Hepatocyte (in vitro differentiated cells): ENCODE measurements at regions not wholly inside any gene's neighbourhood (a gene's known extent, or its start where the extent isn't known, plus 50 kb on each side); places are given as distances from the start of the nearest gene placed in this dataset.

Source experiments
- DNase-seq: peaks from one replicate; pipeline ENCODE4 v3.0.0-alpha.2; 2016; ENCODE audit warnings: low spot score
- H2AFZ ChIP-seq: fragments of 200-600 bp; sonication (generic); 2 replicates; pipeline ENCODE4 v1.6.0; 2016; ENCODE audit warnings: antibody characterized with exemption, mild to moderate bottlenecking
- H3K27ac ChIP-seq: fragments of 200-600 bp; sonication (generic); 2 replicates; pipeline ENCODE4 v1.5.1; 2016; ENCODE audit warnings: mild to moderate bottlenecking
- H3K27me3 ChIP-seq: fragments of 200-600 bp; sonication (generic); 2 replicates; pipeline ENCODE4 v1.6.1; 2016
- H3K36me3 ChIP-seq: fragments of 200-600 bp; sonication (generic); replicated peaks from 2 replicates; pipeline ENCODE4 v1.5.1; 2016; ENCODE audit warnings: low read depth; ENCODE audit not compliant: insufficient read depth
- H3K4me1 ChIP-seq: fragments of 200-600 bp; sonication (generic); 2 replicates; pipeline ENCODE4 v1.5.1; 2016; ENCODE audit warnings: mild to moderate bottlenecking, moderate library complexity; ENCODE audit not compliant: insufficient read depth
- H3K4me2 ChIP-seq: fragments of 200-600 bp; sonication (generic); 2 replicates; pipeline ENCODE4 v1.6.0; 2016
- H3K4me3 ChIP-seq: fragments of 200-600 bp; sonication (generic); 2 replicates; pipeline ENCODE4 v1.5.1; 2016; ENCODE audit warnings: mild to moderate bottlenecking
- H3K79me2 ChIP-seq: fragments of 200-600 bp; sonication (generic); 2 replicates; pipeline ENCODE4 v1.6.0; 2017; ENCODE audit warnings: mild to moderate bottlenecking
- H3K9me2 ChIP-seq: fragments of 200-600 bp; sonication (generic); replicated peaks from 2 replicates; pipeline ENCODE4 v1.6.0; 2017; ENCODE audit warnings: mild to moderate bottlenecking; ENCODE audit not compliant: insufficient read depth
- H3K9me3 ChIP-seq: fragments of 200-600 bp; sonication (generic); 2 replicates; pipeline ENCODE4 v1.5.1; 2016; ENCODE audit warnings: low read depth, mild to moderate bottlenecking
- H4K20me1 ChIP-seq: fragments of 200-600 bp; sonication (generic); 2 replicates; pipeline ENCODE4 v1.6.0; 2016; ENCODE audit warnings: mild to moderate bottlenecking; ENCODE audit not compliant: insufficient read depth, poor library complexity, severe bottlenecking
- CTCF ChIP-seq: fragments of 200-600 bp; sonication (generic); IDR thresholded peaks from 2 replicates; pipeline ENCODE4 v1.5.1; 2016; ENCODE audit warnings: antibody characterized with exemption, mild to moderate bottlenecking; ENCODE audit not compliant: poor library complexity
- EZH2 ChIP-seq: fragments of 200-600 bp; sonication (generic); IDR thresholded peaks from 2 replicates; pipeline ENCODE4 v1.6.1; 2016; ENCODE audit warnings: antibody characterized with exemption, mild to moderate bottlenecking, borderline replicate concordance
- EZH2phosphoT487 ChIP-seq: fragments of 200-600 bp; sonication (generic); IDR thresholded peaks from one replicate; pipeline ENCODE4 v1.6.1; 2018; ENCODE audit warnings: antibody characterized with exemption, mild to moderate bottlenecking, low read depth, moderate library complexity; ENCODE audit not compliant: unreplicated experiment, severe bottlenecking
- WGBS: methylation state at CpG from one replicate; pipeline ENCODE4 v1.1.6; 2016; ENCODE audit warnings: low lambda C conversion rate; ENCODE audit errors: missing lambda C conversion rate; 5-methylcytosine and 5-hydroxymethylcytosine counted together

DNA sequence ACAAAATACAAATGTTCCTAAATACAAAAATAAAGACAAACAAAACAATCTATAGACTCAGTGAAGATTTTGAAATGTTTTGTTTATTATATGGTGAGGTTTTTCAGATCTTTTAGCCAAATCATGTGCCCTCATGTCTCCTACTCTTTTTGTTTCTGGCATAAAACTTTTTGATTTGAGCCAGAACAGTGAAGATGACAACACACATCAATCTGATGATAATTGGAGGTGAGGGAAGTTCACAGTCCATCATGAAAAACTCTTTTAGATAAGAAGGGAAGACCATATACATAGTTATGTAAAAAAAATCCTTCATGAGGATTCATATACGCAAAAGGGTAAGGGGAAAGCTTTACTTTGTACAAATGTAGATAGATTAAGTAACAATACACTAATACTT lies 75.1 kb upstream of the OSBPL11 start:
- Histone ChIP-seq H3K4me3 (no peak overlapping the region), H3K27me3 (no peaks in the 10 kb centered on the region), H3K9me3 (no peaks in the 10 kb centered on the region), H3K36me3 (no peaks in the 10 kb centered on the region), H3K4me2 (no peak overlapping the region), H3K27ac (no peak overlapping the region), H2AFZ (no peak overlapping the region), H3K79me2 (no peaks in the 10 kb centered on the region), H3K4me1 (no peaks in the 10 kb centered on the region), H3K9me2 (no peaks in the 10 kb centered on the region), H4K20me1 (no peaks in the 10 kb centered on the region)
- WGBS = 85% methylated on average over 1 of the region's 1 CpG
- TF ChIP-seq CTCF (no peak), EZH2phosphoT487 (no peak), EZH2 (no peak)
- no peak for DNase-seq

- no peaks in the 10 kb centered on the region for H3K79me2 ChIP-seq
- no peaks in the 10 kb centered on the region for H3K9me3 ChIP-seq
- H3K9me2 ChIP-seq = no peaks in the 10 kb centered on the region
- 94% methylated on average over 4 of the region's 4 CpGs for WGBS
- no peaks in the 10 kb centered on the region for H3K36me3 ChIP-seq
- no peak overlapping the region for H2AFZ ChIP-seq
- no peaks in the 10 kb centered on the region for H4K20me1 ChIP-seq
- no peaks in the 10 kb centered on the region for H3K27me3 ChIP-seq
- no peak overlapping the region for H3K4me2 ChIP-seq
- H3K4me3 ChIP-seq = no peak overlapping the region
- TF ChIP-seq CTCF = no peak
- TF ChIP-seq EZH2phosphoT487 = no peak
- DNase-seq = no peak
- H3K27ac ChIP-seq = no peak overlapping the region
- H3K4me1 ChIP-seq = no peaks in the 10 kb centered on the region
Measured at GRCh38 chr3:125670945-125671344, 75.6 kb upstream of the OSBPL11 start.

DNA sequence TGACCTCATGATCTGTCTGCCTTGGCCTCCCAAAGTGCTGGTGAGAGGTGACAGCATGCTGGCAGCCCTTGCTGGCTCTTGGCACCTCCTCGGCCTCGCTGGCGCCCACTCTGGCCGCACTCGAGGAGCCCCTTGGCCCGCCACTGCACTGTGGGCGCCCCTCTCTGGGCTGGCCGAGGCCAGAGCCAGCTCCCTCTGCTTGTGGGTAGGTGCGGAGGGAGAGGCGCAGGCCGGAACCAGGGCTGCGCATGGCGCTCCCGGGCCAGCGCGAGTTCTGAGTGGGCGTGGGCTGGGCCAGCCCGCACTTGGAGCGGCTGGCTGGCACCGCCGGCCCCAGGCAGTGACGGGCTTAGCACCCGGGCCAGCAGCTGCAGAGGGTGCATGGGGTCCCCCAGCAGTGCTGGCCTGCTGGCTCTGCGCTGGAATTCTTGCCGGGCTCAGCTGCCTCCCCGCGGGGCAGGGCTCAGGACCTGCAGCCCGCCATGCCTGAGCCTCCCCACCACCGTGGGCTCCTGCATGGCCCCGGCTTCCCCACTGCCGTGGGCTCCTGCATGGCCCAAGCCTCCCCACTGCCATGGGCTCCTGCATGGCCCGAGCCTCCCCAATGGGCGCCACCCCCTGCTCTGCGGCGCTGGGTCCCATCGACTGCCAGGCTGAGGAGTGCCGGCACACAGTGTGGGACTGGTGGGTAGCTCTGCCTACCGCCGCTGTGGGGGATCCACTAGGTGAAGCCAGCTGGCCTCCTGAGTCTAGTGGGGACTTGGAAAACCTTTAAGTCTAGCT lies 76.4 kb upstream of the OSBPL11 start:
- no peak overlapping the region for H2AFZ ChIP-seq
- DNase-seq = no peak
- no peak overlapping the region for H3K4me2 ChIP-seq
- 95% methylated on average over 39 of the region's 39 CpGs for WGBS
- TF ChIP-seq EZH2 (no peak), EZH2phosphoT487 (no peak), CTCF (no peak)
- no peaks in the 10 kb centered on the region for H3K4me1 ChIP-seq
- no peaks in the 10 kb centered on the region for H3K9me3 ChIP-seq
- no peaks in the 10 kb centered on the region for H3K79me2 ChIP-seq
- no peaks in the 10 kb centered on the region for H3K27me3 ChIP-seq
- H3K9me2 ChIP-seq = no peaks in the 10 kb centered on the region
- H3K36me3 ChIP-seq = no peaks in the 10 kb centered on the region
- no peak overlapping the region for H3K4me3 ChIP-seq
- no peaks in the 10 kb centered on the region for H4K20me1 ChIP-seq
- no peak overlapping the region for H3K27ac ChIP-seq
